Tibial nerve (tissue), 4 donors: ENCODE measurements at regions not wholly inside any gene's neighbourhood (a gene's known extent, or its start where the extent isn't known, plus 50 kb on each side); places are given as distances from the start of the nearest gene placed in this dataset.

Source experiments
- DNase-seq, 2 donors: peaks; one replicate each; pipeline ENCODE4 v3.0.0-alpha.2; 2019; ENCODE audit warnings: low spot score in 2 of 2
- H3K27ac ChIP-seq, 4 donors: fragments of 200-600 bp; sonication (generic) in 3 of 4; one replicate each; pipeline ENCODE4 v1.5.1; 2017 to 2019; ENCODE audit warnings: mild to moderate bottlenecking in 1 of 4
- H3K27me3 ChIP-seq, 2 donors: fragments of 200-600 bp; sonication (generic) in 1 of 2; one replicate each; pipeline versions ENCODE4 v1.5.1 to v1.6.0; 2017 to 2019
- H3K36me3 ChIP-seq, 3 donors: fragments of 200-600 bp; sonication (generic); one replicate each; pipeline ENCODE4 v1.5.1; 2018 to 2019
- H3K4me1 ChIP-seq, 4 donors: fragments of 200-600 bp; sonication (generic) in 3 of 4; one replicate each; pipeline ENCODE4 v1.5.1; 2017 to 2019
- H3K4me3 ChIP-seq, 4 donors: fragments of 200-600 bp; sonication (generic) in 3 of 4; one replicate each; pipeline ENCODE4 v1.5.1; 2017 to 2019; ENCODE audit warnings: mild to moderate bottlenecking in 1 of 4, moderate library complexity in 1 of 4
- H3K9me3 ChIP-seq, 4 donors: fragments of 200-600 bp; sonication (generic) in 3 of 4; one replicate each; pipeline ENCODE4 v1.5.1; 2017 to 2019
- EP300 ChIP-seq, 2 donors: sonication (generic); formaldehyde crosslinking; IDR thresholded peaks; one replicate each; pipeline ENCODE4 v1.6.1; 2017; ENCODE audit warnings: antibody characterized with exemption in 2 of 2, mild to moderate bottlenecking in 1 of 2
- POLR2A ChIP-seq, 2 donors: fragments of 450-650 bp; IDR thresholded peaks; one replicate each; pipeline ENCODE4 v1.6.1; 2017; ENCODE audit warnings: antibody characterized with exemption in 2 of 2, mild to moderate bottlenecking in 2 of 2, moderate library complexity in 2 of 2
- WGBS, 2 donors: methylation state at CpG; one replicate each; pipeline ENCODE4 v1.1.5; 2018; 5-methylcytosine and 5-hydroxymethylcytosine counted together
- TF ChIP-seq, protein P1 (sequence below), 5 experiments: fragments of 200-600 bp in 3 of 5; fragments of 450-650 bp in 2 of 5; sonication (generic) in 3 of 5; IDR thresholded peaks; one replicate each; pipeline ENCODE4 v1.5.1; 2016 to 2019; ENCODE audit warnings: antibody characterized with exemption in 5 of 5, mild to moderate bottlenecking in 3 of 5, moderate library complexity in 2 of 5

DNA sequence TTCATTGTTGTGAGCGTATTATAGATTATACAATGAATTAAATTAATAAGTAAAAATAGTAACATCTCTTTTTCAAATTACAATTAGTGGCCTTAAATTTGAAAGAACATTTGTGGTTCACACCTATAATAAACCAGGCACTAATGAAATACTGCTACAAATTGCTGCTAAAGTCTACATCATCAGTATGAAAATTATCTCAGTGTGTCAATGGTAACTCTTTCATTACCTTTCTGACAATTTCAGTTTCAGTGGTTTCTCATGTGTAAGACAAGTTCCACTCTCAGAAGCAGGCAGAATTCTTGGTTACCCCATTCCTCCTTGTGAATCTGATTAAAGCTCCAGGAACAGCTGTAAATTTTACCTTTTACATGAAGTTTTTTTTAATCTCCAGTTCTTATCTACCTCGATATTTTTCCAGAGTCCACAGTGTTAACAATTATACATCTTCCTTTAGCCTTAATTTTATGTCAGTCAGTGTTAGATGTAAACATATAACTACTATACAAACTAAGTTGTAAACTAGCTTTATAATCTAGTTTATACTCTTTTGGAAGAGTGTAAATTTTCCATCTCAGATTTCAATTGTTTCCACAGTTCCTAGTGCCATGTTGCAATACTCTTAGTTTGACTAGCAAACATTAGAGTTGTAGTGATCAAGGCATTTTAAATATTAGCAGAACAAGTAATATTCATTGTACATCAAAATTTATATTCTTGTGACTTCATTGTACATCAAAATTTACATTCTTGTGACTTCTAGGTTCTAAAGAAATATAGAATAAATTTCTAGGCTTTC lies 1038.4 kb downstream of the EPHA7 start:
- Histone ChIP-seq H3K36me3 (no peaks in the 10 kb centered on the region), H3K27me3 (no peaks in the 10 kb centered on the region), H3K9me3 (no peaks in the 10 kb centered on the region), H3K4me1 (no peaks in the 10 kb centered on the region), H3K27ac (no peak overlapping the region), H3K4me3 (no peak overlapping the region)
- no peak for TF ChIP-seq EP300 (IDR thresholded peaks at IDR 0.05)
- TF ChIP-seq POLR2A (IDR thresholded peaks at IDR 0.05) = no peak
- TF ChIP-seq, protein P1, sequence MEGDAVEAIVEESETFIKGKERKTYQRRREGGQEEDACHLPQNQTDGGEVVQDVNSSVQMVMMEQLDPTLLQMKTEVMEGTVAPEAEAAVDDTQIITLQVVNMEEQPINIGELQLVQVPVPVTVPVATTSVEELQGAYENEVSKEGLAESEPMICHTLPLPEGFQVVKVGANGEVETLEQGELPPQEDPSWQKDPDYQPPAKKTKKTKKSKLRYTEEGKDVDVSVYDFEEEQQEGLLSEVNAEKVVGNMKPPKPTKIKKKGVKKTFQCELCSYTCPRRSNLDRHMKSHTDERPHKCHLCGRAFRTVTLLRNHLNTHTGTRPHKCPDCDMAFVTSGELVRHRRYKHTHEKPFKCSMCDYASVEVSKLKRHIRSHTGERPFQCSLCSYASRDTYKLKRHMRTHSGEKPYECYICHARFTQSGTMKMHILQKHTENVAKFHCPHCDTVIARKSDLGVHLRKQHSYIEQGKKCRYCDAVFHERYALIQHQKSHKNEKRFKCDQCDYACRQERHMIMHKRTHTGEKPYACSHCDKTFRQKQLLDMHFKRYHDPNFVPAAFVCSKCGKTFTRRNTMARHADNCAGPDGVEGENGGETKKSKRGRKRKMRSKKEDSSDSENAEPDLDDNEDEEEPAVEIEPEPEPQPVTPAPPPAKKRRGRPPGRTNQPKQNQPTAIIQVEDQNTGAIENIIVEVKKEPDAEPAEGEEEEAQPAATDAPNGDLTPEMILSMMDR (IDR thresholded peaks at IDR 0.05) = no peak
- 86 to 93% methylated on average over 2 of the region's 2 CpGs for WGBS, 2 donors
- no peak for DNase-seq

DNA sequence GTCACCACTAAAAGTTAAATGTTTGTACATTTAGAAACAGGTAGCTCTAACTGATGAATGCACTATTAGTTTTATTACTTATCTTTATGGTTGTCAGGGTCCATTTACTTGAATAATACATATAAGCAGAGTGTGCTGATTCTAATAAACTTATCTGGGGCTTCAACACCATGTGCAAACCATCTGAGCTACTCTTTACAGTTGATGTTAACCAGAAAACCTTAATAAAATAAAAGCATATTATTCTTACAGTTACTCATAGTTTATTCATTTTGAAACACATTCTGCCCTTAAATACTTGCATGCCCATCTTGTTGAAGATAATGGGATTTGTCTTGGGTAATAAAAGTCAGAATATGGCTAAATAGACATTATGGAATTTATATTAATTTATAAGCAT lies 1042.2 kb downstream of the EPHA7 start:
- TF ChIP-seq, protein P1 (IDR thresholded peaks at IDR 0.05) = no peak
- no peak for TF ChIP-seq POLR2A (IDR thresholded peaks at IDR 0.05)
- no peak for TF ChIP-seq EP300 (IDR thresholded peaks at IDR 0.05)
- no peak for DNase-seq
- H3K4me3 ChIP-seq = no peak overlapping the region

DNA sequence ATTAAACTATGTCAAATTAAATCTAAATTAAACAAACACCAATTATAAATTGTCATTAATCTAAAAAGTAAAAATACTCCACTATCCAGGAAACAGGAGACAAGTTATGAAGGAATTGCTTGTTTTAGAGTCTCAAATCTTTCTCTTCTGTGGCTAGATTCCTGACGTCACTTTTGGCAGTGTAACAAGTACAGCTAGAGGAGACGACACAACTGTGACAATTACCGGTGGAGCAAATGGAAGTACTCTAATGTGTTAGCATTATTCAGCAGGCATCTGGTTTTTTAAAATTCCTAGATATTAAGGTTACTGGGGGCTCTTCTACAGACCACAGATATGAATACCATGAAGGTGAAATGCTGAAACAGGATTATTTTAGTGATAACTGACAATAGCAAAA lies 1042.7 kb downstream of the EPHA7 start:
- Histone ChIP-seq H3K9me3 (no peaks in the 10 kb centered on the region), H3K4me1 (no peaks in the 10 kb centered on the region), H3K36me3 (no peaks in the 10 kb centered on the region), H3K27ac (no peak overlapping the region), H3K27me3 (no peaks in the 10 kb centered on the region), H3K4me3 (no peak overlapping the region)
- WGBS, 2 donors = 22 to 38% methylated on average over 3 of the region's 3 CpGs
- DNase-seq = peak in 1 of 2 donors; percentile 12
- no peak for TF ChIP-seq POLR2A (IDR thresholded peaks at IDR 0.05)
- no peak for TF ChIP-seq EP300 (IDR thresholded peaks at IDR 0.05)
- TF ChIP-seq, protein P1 (IDR thresholded peaks at IDR 0.05) = no peak

More for the DNA sequence above, 1042.2 kb downstream of the EPHA7 start:
- H3K27me3 ChIP-seq = no peaks in the 10 kb centered on the region
- H3K4me1 ChIP-seq = no peaks in the 10 kb centered on the region
- no peaks in the 10 kb centered on the region for H3K9me3 ChIP-seq
- no peak overlapping the region for H3K27ac ChIP-seq
- H3K36me3 ChIP-seq = no peaks in the 10 kb centered on the region

DNA sequence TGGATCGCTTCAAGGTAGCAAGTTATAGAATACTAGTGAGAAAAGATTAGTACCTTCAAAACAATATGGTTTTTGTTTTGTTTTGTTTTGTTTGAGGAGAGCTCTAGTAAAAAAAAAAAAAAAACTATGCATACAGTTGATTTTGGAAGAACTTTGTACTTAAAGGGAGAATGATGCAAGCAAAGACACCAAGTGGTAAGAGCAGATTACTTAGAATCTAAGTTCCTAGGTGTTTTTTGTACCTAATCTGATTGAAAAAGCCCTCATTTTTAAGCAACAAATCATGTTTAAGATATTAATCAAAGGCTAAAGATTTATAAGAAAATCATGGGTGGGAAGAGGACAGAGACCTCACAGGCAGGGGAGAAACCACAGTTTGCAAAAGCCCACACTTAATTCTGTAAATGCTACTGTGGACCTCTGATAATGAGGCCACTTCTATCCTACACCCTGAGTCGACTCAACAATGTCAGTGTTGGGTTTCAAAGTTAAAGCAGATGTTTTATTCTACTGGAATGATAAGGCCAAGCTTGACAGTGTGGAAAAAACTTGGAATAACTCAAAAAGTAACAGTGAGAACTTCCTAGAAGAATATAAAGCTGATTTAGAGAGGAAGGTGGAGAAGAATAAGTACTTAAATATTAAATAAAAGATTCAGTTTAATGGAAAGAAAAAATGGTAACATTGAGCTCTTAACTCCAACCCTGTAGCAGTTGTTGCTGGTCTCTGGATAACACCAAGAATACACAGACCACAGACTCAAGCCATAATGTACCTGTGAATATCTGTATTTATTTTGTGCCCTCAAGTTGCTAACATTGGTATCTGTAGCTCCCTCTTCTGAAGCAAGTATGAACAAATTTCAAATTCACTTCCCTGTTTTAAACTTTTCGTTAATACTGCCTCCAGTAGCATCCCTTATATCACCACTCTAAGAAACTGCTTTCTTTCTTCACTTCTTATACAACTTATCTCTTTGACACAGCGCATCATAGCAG lies 1047.8 kb downstream of the EPHA7 start:
- no peak for TF ChIP-seq POLR2A (IDR thresholded peaks at IDR 0.05)
- TF ChIP-seq, protein P1 (IDR thresholded peaks at IDR 0.05) = no peak
- TF ChIP-seq EP300 (IDR thresholded peaks at IDR 0.05) = no peak
- no peak for DNase-seq
- Histone ChIP-seq H3K9me3 (peaks cover 0 to 3% (median 0%) of the 10 kb centered on the region in 4 donors), H3K4me3 (no peak overlapping the region), H3K27ac (no peak overlapping the region), H3K4me1 (no peaks in the 10 kb centered on the region), H3K36me3 (no peaks in the 10 kb centered on the region), H3K27me3 (no peaks in the 10 kb centered on the region)
- 87 to 89% methylated on average over 4 of the region's 4 CpGs for WGBS, 2 donors

DNA sequence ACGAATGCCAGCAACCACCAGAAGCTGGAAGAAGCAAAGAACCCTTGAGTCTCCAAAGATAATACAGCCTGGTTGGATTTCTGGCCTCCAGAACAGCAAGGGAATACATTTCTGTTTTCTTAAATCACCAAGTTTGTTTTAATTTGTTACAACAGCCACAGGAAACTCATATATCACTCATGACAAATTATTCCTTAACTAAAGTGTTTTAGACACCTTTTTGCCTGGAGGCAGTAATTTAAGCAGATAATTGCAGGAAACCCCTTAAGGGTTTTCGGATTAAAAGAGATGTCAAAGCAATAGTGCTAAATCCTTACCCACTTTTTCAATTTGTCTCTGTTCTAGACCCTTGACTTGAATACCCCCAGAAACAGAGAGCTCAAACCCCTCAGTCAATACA lies 1050.0 kb downstream of the EPHA7 start:
- H3K4me3 ChIP-seq = no peak overlapping the region
- no peaks in the 10 kb centered on the region for H3K36me3 ChIP-seq
- no peaks in the 10 kb centered on the region for H3K4me1 ChIP-seq
- no peaks in the 10 kb centered on the region for H3K27me3 ChIP-seq
- 70% methylated on average over 2 of the region's 2 CpGs for WGBS, 2 donors
- peaks cover 0 to 3% (median 0%) of the 10 kb centered on the region in 4 donors for H3K9me3 ChIP-seq
- no peak for TF ChIP-seq EP300 (IDR thresholded peaks at IDR 0.05)
- TF ChIP-seq, protein P1 (IDR thresholded peaks at IDR 0.05) = no peak
- TF ChIP-seq POLR2A (IDR thresholded peaks at IDR 0.05) = no peak
- no peak for DNase-seq
- no peak overlapping the region for H3K27ac ChIP-seq
